ENCODE measurements at regions not wholly inside any gene's neighbourhood (a gene's known extent, or its start where the extent isn't known, plus 50 kb on each side); places are given as distances from the start of the nearest gene placed in this dataset.

DNA sequence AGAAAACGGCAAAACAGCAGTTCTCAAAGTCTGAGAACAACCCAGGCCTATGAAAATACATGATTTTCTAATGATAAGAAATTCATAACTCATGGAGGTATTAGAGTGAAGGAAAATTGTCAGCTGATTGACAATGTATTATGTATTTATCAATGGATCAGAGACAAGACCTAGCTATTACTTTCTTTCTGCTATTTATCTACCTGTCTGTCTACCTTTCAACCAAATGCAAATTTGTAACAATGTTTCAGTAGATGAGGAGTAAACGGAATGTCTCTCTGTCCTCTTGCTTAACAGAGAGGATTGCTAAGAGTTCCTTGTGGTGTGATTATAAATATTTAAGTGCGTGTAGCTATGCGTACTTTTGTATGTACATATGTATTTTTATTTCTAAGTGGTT lies 568.7 kb upstream of the RGS18 start:
- H3K4me3 ChIP-seq, result no peak overlapping the region
- no peaks in the 10 kb centered on the region for H3K36me3 ChIP-seq
- no peaks in the 10 kb centered on the region for H3K27me3 ChIP-seq
- no peaks in the 10 kb centered on the region for H3K4me1 ChIP-seq
- no peak overlapping the region for H3K27ac ChIP-seq
- ATAC-seq (no peak), DNase-seq (no peak)
- H3K9me3 ChIP-seq, result no peaks in the 10 kb centered on the region
- TF ChIP-seq, protein P1, sequence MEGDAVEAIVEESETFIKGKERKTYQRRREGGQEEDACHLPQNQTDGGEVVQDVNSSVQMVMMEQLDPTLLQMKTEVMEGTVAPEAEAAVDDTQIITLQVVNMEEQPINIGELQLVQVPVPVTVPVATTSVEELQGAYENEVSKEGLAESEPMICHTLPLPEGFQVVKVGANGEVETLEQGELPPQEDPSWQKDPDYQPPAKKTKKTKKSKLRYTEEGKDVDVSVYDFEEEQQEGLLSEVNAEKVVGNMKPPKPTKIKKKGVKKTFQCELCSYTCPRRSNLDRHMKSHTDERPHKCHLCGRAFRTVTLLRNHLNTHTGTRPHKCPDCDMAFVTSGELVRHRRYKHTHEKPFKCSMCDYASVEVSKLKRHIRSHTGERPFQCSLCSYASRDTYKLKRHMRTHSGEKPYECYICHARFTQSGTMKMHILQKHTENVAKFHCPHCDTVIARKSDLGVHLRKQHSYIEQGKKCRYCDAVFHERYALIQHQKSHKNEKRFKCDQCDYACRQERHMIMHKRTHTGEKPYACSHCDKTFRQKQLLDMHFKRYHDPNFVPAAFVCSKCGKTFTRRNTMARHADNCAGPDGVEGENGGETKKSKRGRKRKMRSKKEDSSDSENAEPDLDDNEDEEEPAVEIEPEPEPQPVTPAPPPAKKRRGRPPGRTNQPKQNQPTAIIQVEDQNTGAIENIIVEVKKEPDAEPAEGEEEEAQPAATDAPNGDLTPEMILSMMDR (IDR thresholded peaks at IDR 0.05), result no peak
- intact Hi-C loops (cut with DNase I), result no loop called here

DNA sequence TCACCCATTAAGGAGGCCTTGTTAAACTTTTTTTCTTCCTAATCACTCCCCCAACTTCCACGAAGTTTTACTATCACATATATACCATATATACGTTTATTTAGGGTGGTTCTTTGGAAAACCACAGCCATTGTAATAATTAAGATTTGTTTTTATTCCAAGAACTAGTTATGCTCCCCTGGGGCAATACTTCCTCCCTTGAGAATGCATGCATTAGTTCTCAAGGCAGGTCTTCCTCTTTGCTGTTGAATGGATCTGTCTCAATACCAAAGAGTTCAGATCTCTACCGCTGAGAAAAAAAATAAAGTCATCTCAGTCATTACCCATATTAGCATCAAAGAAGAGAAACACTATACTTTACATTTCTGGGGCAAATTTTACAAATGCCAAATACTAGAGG lies 567.7 kb upstream of the RGS18 start:
- H3K4me3 ChIP-seq, result no peak overlapping the region
- ATAC-seq, result no peak
- TF ChIP-seq, protein P1 (IDR thresholded peaks at IDR 0.05), result no peak

GRCh38 chr1:191592039-191592438 lies 566.2 kb upstream of the RGS18 start:
- intact Hi-C loops (cut with DNase I), result no loop called here
- DNase-seq (no peak), ATAC-seq (peak; percentile 46)
- Histone ChIP-seq H3K4me3 (no peak overlapping the region), H3K9me3 (no peaks in the 10 kb centered on the region), H3K27me3 (no peaks in the 10 kb centered on the region), H3K36me3 (no peaks in the 10 kb centered on the region), H3K4me1 (no peaks in the 10 kb centered on the region), H3K27ac (no peak overlapping the region)
- TF ChIP-seq, protein P1 (IDR thresholded peaks at IDR 0.05), result no peak

More for the DNA sequence above, 567.7 kb upstream of the RGS18 start:
- Histone ChIP-seq H3K9me3 (no peaks in the 10 kb centered on the region), H3K27ac (no peak overlapping the region), H3K27me3 (no peaks in the 10 kb centered on the region), H3K36me3 (no peaks in the 10 kb centered on the region), H3K4me1 (no peaks in the 10 kb centered on the region)
- intact Hi-C loops (cut with DNase I), result no loop called here
- DNase-seq, result no peak

- H3K27me3 ChIP-seq, result no peaks in the 10 kb centered on the region
- intact Hi-C loops (cut with DNase I), result no loop called here
- H3K36me3 ChIP-seq, result no peaks in the 10 kb centered on the region
- no peak overlapping the region for H3K27ac ChIP-seq
- H3K4me3 ChIP-seq, result no peak overlapping the region
- DNase-seq (no peak), ATAC-seq (no peak)
- no peaks in the 10 kb centered on the region for H3K4me1 ChIP-seq
- no peaks in the 10 kb centered on the region for H3K9me3 ChIP-seq
- TF ChIP-seq, protein P1 (IDR thresholded peaks at IDR 0.05), result no peak
These were observed 565.4 kb upstream of the RGS18 start for GRCh38 chr1:191592907-191593306.

GRCh38 chr1:191595170-191595569 lies 563.1 kb upstream of the RGS18 start:
- Histone ChIP-seq H3K36me3 (no peaks in the 10 kb centered on the region), H3K9me3 (no peaks in the 10 kb centered on the region), H3K27ac (no peak overlapping the region), H3K4me1 (no peaks in the 10 kb centered on the region), H3K27me3 (no peaks in the 10 kb centered on the region), H3K4me3 (no peak overlapping the region)
- TF ChIP-seq, protein P1 (IDR thresholded peaks at IDR 0.05), result no peak
- intact Hi-C loops (cut with DNase I), result no loop called here
- no peak for DNase-seq
- no peak for ATAC-seq

- Histone ChIP-seq H3K4me3 (no peak overlapping the region), H3K9me3 (no peaks in the 10 kb centered on the region), H3K36me3 (no peaks in the 10 kb centered on the region), H3K27me3 (no peaks in the 10 kb centered on the region), H3K27ac (no peak overlapping the region), H3K4me1 (no peaks in the 10 kb centered on the region)
- no peak for DNase-seq
- TF ChIP-seq, protein P1 (IDR thresholded peaks at IDR 0.05), result no peak
- no peak for ATAC-seq
- intact Hi-C loops (cut with DNase I), result no loop called here
These were observed 549.9 kb upstream of the RGS18 start for GRCh38 chr1:191608367-191608766.
